ENCODE measurements at regions not wholly inside any gene's neighbourhood (a gene's known extent, or its start where the extent isn't known, plus 50 kb on each side); places are given as distances from the start of the nearest gene placed in this dataset.
"Not testable (repeated sequence)": the region's sequence is repeated elsewhere in the genome, so short reads cannot be mapped to it uniquely, and the experiment has no call there.

- TF ChIP-seq CTCF (CRISPR knock-in tag; IDR thresholded peaks at IDR 0.05); CEBPZ (IDR thresholded peaks at IDR 0.05; ENCODE audit: low read length): not testable (repeated sequence)
Observed at GRCh38 chr1:239106689-239107088, 279.7 kb upstream of the CHRM3 start.
